ENCODE measurements at regions not wholly inside any gene's neighbourhood (a gene's known extent, or its start where the extent isn't known, plus 50 kb on each side); places are given as distances from the start of the nearest gene placed in this dataset.

GRCh38 chr1:182185842-182186756 is 124.6 kb upstream of the ZNF648 start:
- TF ChIP-seq CTCF (IDR thresholded peaks at IDR 0.05) (no peak), EP300 (IDR thresholded peaks at IDR 0.05) (no peak), POLR2A (IDR thresholded peaks at IDR 0.05; ENCODE audit: low read depth) (no peak)

Data from esophagus muscularis mucosa (tissue), 4 donors.